Esophagus squamous epithelium (tissue), 5 donors: ENCODE measurements at regions not wholly inside any gene's neighbourhood (a gene's known extent, or its start where the extent isn't known, plus 50 kb on each side); places are given as distances from the start of the nearest gene placed in this dataset.

Experiments used
- DNase-seq: peaks from one replicate; lab custom pipeline; 2025; lab: John Stamatoyannopoulos, UW
- H3K27ac ChIP-seq, 4 donors: fragments of 200-600 bp; sonication (generic); one replicate each; pipeline ENCODE4 v1.5.1; 2016 to 2019; ENCODE audit warnings: mild to moderate bottlenecking in 1 of 4
- H3K27me3 ChIP-seq, 4 donors: fragments of 200-600 bp; sonication (generic); 1 replicate in 3 of 4; 2 replicates in 1 of 4; pipeline versions ENCODE4 v1.5.1 to v1.6.0; 2017 to 2021; ENCODE audit warnings: antibody characterized with exemption in 1 of 4
- H3K36me3 ChIP-seq, 3 donors: fragments of 200-600 bp; sonication (generic); one replicate each; pipeline ENCODE4 v1.5.1; 2016 to 2019
- H3K4me1 ChIP-seq, 3 donors: fragments of 200-600 bp; sonication (generic); one replicate each; pipeline ENCODE4 v1.5.1; 2017 to 2019
- H3K4me3 ChIP-seq, 4 donors: fragments of 200-600 bp; sonication (generic); 1 replicate in 3 of 4; 2 replicates in 1 of 4; pipeline ENCODE4 v1.5.1; 2016 to 2019; ENCODE audit warnings: mild to moderate bottlenecking in 2 of 4, moderate library complexity in 1 of 4
- H3K9me3 ChIP-seq, 3 donors: fragments of 200-600 bp; sonication (generic); one replicate each; pipeline ENCODE4 v1.5.1; 2016 to 2019
- CTCF ChIP-seq, 6 experiments: fragments of 450-650 bp in 4 of 6; fragments of 200-600 bp in 2 of 6; sonication (generic) in 2 of 6; IDR thresholded peaks; one replicate each; pipeline ENCODE4 v1.5.1; 2016 to 2019; ENCODE audit warnings: antibody characterized with exemption in 6 of 6, mild to moderate bottlenecking in 4 of 6, moderate library complexity in 4 of 6
- POLR2A ChIP-seq, 4 donors: fragments of 450-650 bp; IDR thresholded peaks; one replicate each; pipeline ENCODE4 v1.6.1; 2017; ENCODE audit warnings: antibody characterized with exemption in 4 of 4, mild to moderate bottlenecking in 4 of 4, moderate library complexity in 3 of 4
- WGBS, 2 donors: methylation state at CpG; one replicate each; pipeline ENCODE4 v1.1.5; 2018; 5-methylcytosine and 5-hydroxymethylcytosine counted together
- intact Hi-C: fragments of 100-400 bp; cut with DNase I; formaldehyde crosslinking; loops from one replicate; pipeline ENCODE4 v1.15.0; 2022
- donor health status: DM: yes; HTN: yes; CAD: no.

GRCh38 chr6:14423955-14424354 lies 306.4 kb downstream of the CD83 start:
- H3K9me3 ChIP-seq: no peaks in the 10 kb centered on the region
- no peak for DNase-seq
- no peak overlapping the region for H3K27ac ChIP-seq
- no peaks in the 10 kb centered on the region for H3K4me1 ChIP-seq
- H3K27me3 ChIP-seq: no peaks in the 10 kb centered on the region
- H3K36me3 ChIP-seq: no peaks in the 10 kb centered on the region
- intact Hi-C loops: no loop called here
- TF ChIP-seq CTCF (IDR thresholded peaks at IDR 0.05) (no peak), POLR2A (IDR thresholded peaks at IDR 0.05) (no peak)
- 79 to 85% methylated on average over 6 of the region's 6 CpGs for WGBS, 2 donors
- no peak overlapping the region for H3K4me3 ChIP-seq

DNA sequence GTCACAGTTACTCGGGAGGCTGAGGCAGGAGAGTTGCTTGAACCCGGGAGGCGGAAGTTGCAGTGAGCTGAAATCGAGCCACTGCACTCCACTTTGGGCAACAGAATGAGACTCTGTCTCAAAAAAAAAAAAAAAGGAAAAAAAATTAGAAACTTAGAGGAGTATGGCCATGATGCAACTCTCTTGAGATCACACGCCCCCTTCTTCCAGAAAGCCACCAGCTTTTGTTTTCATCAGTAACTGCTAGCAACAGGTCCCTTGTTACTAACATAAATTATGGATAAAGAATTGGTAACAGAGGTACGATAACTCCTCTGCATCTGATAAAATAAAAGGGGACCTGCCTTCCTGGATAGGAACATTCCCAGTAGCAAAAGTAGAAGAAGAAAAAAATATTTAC lies 308.2 kb downstream of the CD83 start:
- Histone ChIP-seq H3K27ac (no peak overlapping the region), H3K36me3 (no peaks in the 10 kb centered on the region), H3K27me3 (no peaks in the 10 kb centered on the region), H3K9me3 (no peaks in the 10 kb centered on the region), H3K4me3 (no peak overlapping the region), H3K4me1 (no peaks in the 10 kb centered on the region)
- intact Hi-C loops: no loop called here
- TF ChIP-seq POLR2A (IDR thresholded peaks at IDR 0.05) (no peak), CTCF (IDR thresholded peaks at IDR 0.05) (no peak)
- DNase-seq: no peak
- 87 to 91% methylated on average over 6 of the region's 6 CpGs for WGBS, 2 donors

GRCh38 chr6:14426281-14426680 lies 308.7 kb downstream of the CD83 start:
- no peak for DNase-seq
- WGBS, 2 donors: 88 to 97% methylated on average over 2 of the region's 2 CpGs

GRCh38 chr6:14428269-14428668 lies 310.7 kb downstream of the CD83 start:
- 62 to 74% methylated on average over 3 of the region's 3 CpGs for WGBS, 2 donors

More at GRCh38 chr6:14426281-14426680, 308.7 kb downstream of the CD83 start:
- no peaks in the 10 kb centered on the region for H3K36me3 ChIP-seq
- no peaks in the 10 kb centered on the region for H3K4me1 ChIP-seq
- no peaks in the 10 kb centered on the region for H3K9me3 ChIP-seq
- intact Hi-C loops: no loop called here
- no peak overlapping the region for H3K4me3 ChIP-seq
- no peak overlapping the region for H3K27ac ChIP-seq
- no peak for TF ChIP-seq CTCF (IDR thresholded peaks at IDR 0.05)
- TF ChIP-seq POLR2A (IDR thresholded peaks at IDR 0.05): no peak
- H3K27me3 ChIP-seq: no peaks in the 10 kb centered on the region

DNA sequence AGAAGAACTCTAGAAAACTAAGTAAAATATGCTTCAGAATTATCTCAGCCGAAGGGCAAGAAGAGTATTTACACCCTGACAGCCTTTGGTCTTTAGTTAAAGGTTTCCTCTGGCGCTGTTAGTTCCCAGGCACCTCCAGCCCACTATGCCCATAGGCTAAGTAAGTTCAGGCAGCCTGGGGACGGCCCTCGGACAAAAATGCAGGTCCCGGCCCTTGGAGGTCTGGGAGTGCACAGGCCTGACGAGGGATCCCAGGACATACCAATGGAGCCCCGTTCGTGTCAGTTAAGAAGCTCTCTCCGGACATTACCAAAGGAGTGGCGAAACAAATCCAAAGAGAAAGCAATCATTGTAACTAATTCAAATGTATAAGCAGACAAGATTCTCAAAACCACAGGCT lies 311.8 kb downstream of the CD83 start:
- no peaks in the 10 kb centered on the region for H3K4me1 ChIP-seq
- no peak overlapping the region for H3K27ac ChIP-seq
- intact Hi-C loops: no loop called here
- no peak for DNase-seq
- H3K9me3 ChIP-seq: no peaks in the 10 kb centered on the region
- H3K27me3 ChIP-seq: no peaks in the 10 kb centered on the region
- WGBS, 2 donors: 87 to 92% methylated on average over 10 of the region's 10 CpGs
- TF ChIP-seq POLR2A (IDR thresholded peaks at IDR 0.05) (no peak), CTCF (IDR thresholded peaks at IDR 0.05) (no peak)
- H3K4me3 ChIP-seq: no peak overlapping the region
- H3K36me3 ChIP-seq: no peaks in the 10 kb centered on the region

More at GRCh38 chr6:14428269-14428668, 310.7 kb downstream of the CD83 start:
- no peaks in the 10 kb centered on the region for H3K36me3 ChIP-seq
- DNase-seq: no peak
- H3K4me3 ChIP-seq: no peak overlapping the region
- H3K27me3 ChIP-seq: no peaks in the 10 kb centered on the region
- TF ChIP-seq CTCF (IDR thresholded peaks at IDR 0.05): no peak
- TF ChIP-seq POLR2A (IDR thresholded peaks at IDR 0.05): no peak
- H3K4me1 ChIP-seq: no peaks in the 10 kb centered on the region
- intact Hi-C loops: no loop called here
- H3K9me3 ChIP-seq: no peaks in the 10 kb centered on the region
- no peak overlapping the region for H3K27ac ChIP-seq
